GM06990 (cell line): ENCODE measurements at regions not wholly inside any gene's neighbourhood (a gene's known extent, or its start where the extent isn't known, plus 50 kb on each side); places are given as distances from the start of the nearest gene placed in this dataset.

Experiments used
- DNase-seq: peaks from one replicate; pipeline ENCODE4 v3.0.0-alpha.2; 2011; ENCODE audit not compliant: insufficient read length; ENCODE audit errors: extremely low read depth
- H3K27me3 ChIP-seq: replicated peaks from 2 replicates; pipeline ENCODE4 v1.6.0; 2011; ENCODE audit warnings: low read length; ENCODE audit not compliant: control insufficient read depth, insufficient read depth
- H3K36me3 ChIP-seq: 2 replicates; pipeline ENCODE4 v1.5.1; 2011; ENCODE audit warnings: low read length; ENCODE audit not compliant: control insufficient read depth, insufficient read depth
- H3K4me3 ChIP-seq: replicated peaks from 2 replicates; pipeline ENCODE4 v1.5.1; 2011; ENCODE audit warnings: low read depth, mild to moderate bottlenecking, control low read depth, low read length
- TF ChIP-seq, protein P1 (sequence below): IDR thresholded peaks from 2 replicates; pipeline ENCODE4 v1.5.1; 2011; ENCODE audit warnings: low read length, control low read depth, mild to moderate bottlenecking, inconsistent platforms; ENCODE audit not compliant: insufficient read depth, poor library complexity, severe bottlenecking

DNA sequence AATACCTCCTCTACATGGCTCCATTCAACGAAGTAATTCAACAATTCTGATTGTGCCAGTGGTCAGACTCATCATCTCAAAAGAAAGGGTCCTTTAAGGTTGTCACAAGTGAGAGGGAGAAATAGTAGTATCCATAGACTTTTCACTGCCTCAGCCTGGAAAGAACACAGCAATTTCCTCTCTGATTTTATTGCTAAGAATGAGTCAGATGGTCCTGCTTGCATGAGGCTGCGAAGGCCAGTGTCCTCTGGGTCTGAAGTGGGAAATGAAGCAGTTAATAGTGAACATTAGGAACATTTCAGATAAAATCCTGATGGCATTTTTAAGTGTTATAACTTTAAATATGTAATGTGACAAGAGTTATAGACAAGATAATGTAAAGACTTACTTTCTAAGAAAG, 979.0 kb downstream of the EFNA5 start:
- Histone ChIP-seq H3K36me3 (no peaks in the 10 kb centered on the region), H3K4me3 (no peak overlapping the region), H3K27me3 (no peaks in the 10 kb centered on the region)
- no peak for DNase-seq
- TF ChIP-seq, protein P1, sequence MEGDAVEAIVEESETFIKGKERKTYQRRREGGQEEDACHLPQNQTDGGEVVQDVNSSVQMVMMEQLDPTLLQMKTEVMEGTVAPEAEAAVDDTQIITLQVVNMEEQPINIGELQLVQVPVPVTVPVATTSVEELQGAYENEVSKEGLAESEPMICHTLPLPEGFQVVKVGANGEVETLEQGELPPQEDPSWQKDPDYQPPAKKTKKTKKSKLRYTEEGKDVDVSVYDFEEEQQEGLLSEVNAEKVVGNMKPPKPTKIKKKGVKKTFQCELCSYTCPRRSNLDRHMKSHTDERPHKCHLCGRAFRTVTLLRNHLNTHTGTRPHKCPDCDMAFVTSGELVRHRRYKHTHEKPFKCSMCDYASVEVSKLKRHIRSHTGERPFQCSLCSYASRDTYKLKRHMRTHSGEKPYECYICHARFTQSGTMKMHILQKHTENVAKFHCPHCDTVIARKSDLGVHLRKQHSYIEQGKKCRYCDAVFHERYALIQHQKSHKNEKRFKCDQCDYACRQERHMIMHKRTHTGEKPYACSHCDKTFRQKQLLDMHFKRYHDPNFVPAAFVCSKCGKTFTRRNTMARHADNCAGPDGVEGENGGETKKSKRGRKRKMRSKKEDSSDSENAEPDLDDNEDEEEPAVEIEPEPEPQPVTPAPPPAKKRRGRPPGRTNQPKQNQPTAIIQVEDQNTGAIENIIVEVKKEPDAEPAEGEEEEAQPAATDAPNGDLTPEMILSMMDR = no peak

- DNase-seq = no peak
- no peaks in the 10 kb centered on the region for H3K36me3 ChIP-seq
- H3K4me3 ChIP-seq = no peak overlapping the region
- TF ChIP-seq, protein P1 = no peak
- no peaks in the 10 kb centered on the region for H3K27me3 ChIP-seq
Measured at GRCh38 chr5:106690585-106690984, 980.2 kb downstream of the EFNA5 start.

DNA sequence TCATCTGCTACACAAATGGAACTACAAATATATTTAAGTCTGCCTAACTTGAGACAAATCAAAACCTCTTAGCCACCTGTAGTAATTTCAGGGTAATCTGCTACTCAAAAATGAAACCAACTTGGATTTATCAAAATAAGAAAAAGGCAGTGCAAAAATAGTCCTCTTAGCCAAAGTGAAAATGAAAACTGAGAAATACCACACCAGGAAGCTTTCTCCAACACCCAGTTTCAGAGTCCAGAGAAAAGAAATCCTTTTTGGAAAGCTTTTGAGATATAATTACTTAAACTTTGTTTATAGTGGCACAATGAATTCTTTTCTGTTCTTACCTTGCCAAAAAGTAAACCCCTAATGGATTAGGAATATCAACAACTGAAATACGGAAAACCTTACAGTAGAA, 990.4 kb downstream of the EFNA5 start:
- TF ChIP-seq, protein P1 = no peak
- H3K36me3 ChIP-seq = no peaks in the 10 kb centered on the region
- H3K4me3 ChIP-seq = no peak overlapping the region
- no peaks in the 10 kb centered on the region for H3K27me3 ChIP-seq
- DNase-seq = peak; percentile 7

- no peak for DNase-seq
- TF ChIP-seq, protein P1 = no peak
- H3K36me3 ChIP-seq = no peaks in the 10 kb centered on the region
- no peak overlapping the region for H3K4me3 ChIP-seq
- H3K27me3 ChIP-seq = no peaks in the 10 kb centered on the region
Measured at GRCh38 chr5:106677057-106677456, 993.7 kb downstream of the EFNA5 start.

GRCh38 chr5:106675687-106676086, 995.0 kb downstream of the EFNA5 start:
- Histone ChIP-seq H3K36me3 (no peaks in the 10 kb centered on the region), H3K27me3 (no peaks in the 10 kb centered on the region), H3K4me3 (no peak overlapping the region)
- TF ChIP-seq, protein P1 = no peak
- DNase-seq = no peak

- no peak overlapping the region for H3K4me3 ChIP-seq
- no peak for DNase-seq
- H3K36me3 ChIP-seq = no peaks in the 10 kb centered on the region
- no peaks in the 10 kb centered on the region for H3K27me3 ChIP-seq
- TF ChIP-seq, protein P1 = no peak
Measured at GRCh38 chr5:106673941-106674340, 996.8 kb downstream of the EFNA5 start.
